ENCODE measurements at regions not wholly inside any gene's neighbourhood (a gene's known extent, or its start where the extent isn't known, plus 50 kb on each side); places are given as distances from the start of the nearest gene placed in this dataset.

DNA sequence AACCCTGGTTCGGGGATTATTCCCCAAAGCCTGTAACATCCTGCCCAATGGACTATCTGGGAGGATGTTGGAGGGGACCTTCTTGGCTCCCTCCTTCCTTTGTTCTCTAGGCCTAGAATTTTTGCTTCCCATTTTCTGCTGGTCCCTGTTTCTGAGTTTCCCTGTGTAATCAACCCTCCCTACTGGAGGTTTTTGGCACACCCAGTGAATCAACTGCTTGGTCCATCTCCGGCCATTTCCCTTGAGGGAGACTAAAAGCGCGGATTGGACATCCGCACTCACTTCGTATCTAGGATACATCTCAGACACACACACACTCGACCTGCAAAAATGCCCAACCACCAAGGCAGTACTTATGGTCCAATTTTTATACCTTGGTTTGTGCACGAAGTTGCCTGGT lies 108.2 kb upstream of the MAGEE2 start:
- no peak for TF ChIP-seq POLR2A (IDR thresholded peaks at IDR 0.05)
- TF ChIP-seq, protein P1, sequence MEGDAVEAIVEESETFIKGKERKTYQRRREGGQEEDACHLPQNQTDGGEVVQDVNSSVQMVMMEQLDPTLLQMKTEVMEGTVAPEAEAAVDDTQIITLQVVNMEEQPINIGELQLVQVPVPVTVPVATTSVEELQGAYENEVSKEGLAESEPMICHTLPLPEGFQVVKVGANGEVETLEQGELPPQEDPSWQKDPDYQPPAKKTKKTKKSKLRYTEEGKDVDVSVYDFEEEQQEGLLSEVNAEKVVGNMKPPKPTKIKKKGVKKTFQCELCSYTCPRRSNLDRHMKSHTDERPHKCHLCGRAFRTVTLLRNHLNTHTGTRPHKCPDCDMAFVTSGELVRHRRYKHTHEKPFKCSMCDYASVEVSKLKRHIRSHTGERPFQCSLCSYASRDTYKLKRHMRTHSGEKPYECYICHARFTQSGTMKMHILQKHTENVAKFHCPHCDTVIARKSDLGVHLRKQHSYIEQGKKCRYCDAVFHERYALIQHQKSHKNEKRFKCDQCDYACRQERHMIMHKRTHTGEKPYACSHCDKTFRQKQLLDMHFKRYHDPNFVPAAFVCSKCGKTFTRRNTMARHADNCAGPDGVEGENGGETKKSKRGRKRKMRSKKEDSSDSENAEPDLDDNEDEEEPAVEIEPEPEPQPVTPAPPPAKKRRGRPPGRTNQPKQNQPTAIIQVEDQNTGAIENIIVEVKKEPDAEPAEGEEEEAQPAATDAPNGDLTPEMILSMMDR (IDR thresholded peaks at IDR 0.05): no peak

All from transverse colon (tissue), 3 donors.